ENCODE measurements at regions not wholly inside any gene's neighbourhood (a gene's known extent, or its start where the extent isn't known, plus 50 kb on each side); places are given as distances from the start of the nearest gene placed in this dataset.

DNA sequence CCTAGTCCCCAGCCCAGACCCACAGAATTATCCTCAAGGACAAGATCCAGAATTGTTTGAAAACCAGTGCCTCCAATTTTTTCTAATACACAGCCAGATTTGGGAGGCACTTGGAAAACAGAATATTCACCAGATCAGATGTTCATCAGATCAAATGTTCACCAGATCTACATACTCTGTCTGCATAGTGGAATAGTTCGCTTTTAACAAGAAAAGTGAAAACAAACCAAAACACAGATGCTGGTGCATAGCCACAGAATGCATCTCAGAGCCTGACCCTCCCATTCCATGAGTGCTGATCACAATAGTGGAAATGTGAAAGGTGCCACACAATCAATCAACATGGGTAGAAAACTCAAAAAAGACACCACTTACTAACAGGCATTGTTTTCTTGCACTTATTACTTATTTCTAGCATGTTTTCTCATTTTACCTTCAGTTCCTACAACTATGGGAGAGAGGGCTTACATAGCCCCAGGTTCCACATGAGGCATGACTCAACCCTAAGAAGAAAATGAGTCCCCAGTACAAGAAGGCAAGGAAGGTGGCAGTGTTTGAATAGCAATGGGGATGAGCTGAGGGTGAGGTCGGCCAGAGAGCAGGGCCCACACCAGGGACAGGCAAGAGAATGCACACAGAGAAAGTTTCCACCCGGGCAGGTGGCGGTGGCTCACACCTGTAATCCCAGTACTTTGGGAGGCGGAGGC is 432.7 kb upstream of the NFE2L3 start:
- TF ChIP-seq CTCF (conservative IDR thresholded peaks at IDR 0.05 in 1 of 2, IDR thresholded peaks at IDR 0.05 in 1 of 2; ENCODE audit: low read depth in 1 of 2, low read length in 2 of 2) (no peak), EZH2 (IDR thresholded peaks at IDR 0.05; ENCODE audit: low read length, missing control alignments) (no peak)
